DND-41 (cell line): ENCODE measurements at regions not wholly inside any gene's neighbourhood (a gene's known extent, or its start where the extent isn't known, plus 50 kb on each side); places are given as distances from the start of the nearest gene placed in this dataset.

Source experiments
- EZH2 ChIP-seq: IDR thresholded peaks from 3 replicates; pipeline ENCODE4 v1.6.1; 2012; ENCODE audit warnings: borderline replicate concordance, low read depth, mild to moderate bottlenecking, moderate library complexity, low read length, inconsistent platforms; ENCODE audit not compliant: severe bottlenecking
- TF ChIP-seq, protein P1 (sequence below): IDR thresholded peaks from 2 replicates; pipeline ENCODE4 v1.5.1; 2012; ENCODE audit warnings: borderline replicate concordance, low read length, moderate library complexity, mild to moderate bottlenecking; ENCODE audit not compliant: poor library complexity, severe bottlenecking; ENCODE audit errors: extremely low read depth

DNA sequence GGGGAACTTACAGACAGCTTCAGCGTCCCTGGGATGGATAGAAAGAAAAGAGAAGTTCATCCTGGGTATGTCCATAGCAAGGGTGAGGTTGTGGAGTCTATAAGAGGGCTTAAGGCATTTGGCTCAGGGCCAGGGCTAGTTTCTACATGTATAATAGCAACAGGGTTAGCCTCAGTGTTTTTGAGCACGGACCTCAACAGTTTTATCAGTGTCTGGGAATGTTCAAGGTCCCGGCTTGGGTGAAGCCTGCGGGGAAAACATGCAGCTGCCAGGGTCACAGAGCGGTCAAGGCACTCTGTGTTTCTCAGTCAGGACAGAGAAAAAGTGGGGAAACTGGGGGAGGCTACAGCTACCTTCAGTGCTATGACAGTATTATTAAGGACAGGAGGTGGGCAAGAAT, 427.7 kb upstream of the HS6ST1 start:
- TF ChIP-seq, protein P1, sequence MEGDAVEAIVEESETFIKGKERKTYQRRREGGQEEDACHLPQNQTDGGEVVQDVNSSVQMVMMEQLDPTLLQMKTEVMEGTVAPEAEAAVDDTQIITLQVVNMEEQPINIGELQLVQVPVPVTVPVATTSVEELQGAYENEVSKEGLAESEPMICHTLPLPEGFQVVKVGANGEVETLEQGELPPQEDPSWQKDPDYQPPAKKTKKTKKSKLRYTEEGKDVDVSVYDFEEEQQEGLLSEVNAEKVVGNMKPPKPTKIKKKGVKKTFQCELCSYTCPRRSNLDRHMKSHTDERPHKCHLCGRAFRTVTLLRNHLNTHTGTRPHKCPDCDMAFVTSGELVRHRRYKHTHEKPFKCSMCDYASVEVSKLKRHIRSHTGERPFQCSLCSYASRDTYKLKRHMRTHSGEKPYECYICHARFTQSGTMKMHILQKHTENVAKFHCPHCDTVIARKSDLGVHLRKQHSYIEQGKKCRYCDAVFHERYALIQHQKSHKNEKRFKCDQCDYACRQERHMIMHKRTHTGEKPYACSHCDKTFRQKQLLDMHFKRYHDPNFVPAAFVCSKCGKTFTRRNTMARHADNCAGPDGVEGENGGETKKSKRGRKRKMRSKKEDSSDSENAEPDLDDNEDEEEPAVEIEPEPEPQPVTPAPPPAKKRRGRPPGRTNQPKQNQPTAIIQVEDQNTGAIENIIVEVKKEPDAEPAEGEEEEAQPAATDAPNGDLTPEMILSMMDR = no peak
- TF ChIP-seq EZH2 = no peak
